ENCODE measurements at regions not wholly inside any gene's neighbourhood (a gene's known extent, or its start where the extent isn't known, plus 50 kb on each side); places are given as distances from the start of the nearest gene placed in this dataset.

GRCh38 chr2:204445149-204445548 is 100.1 kb upstream of the PARD3B start:
- DNase-seq = no peak

GRCh38 chr2:204447722-204448121 is 97.6 kb upstream of the PARD3B start:
- no peak for DNase-seq

GRCh38 chr2:204449977-204450376 is 95.3 kb upstream of the PARD3B start:
- no peak for DNase-seq

- DNase-seq = no peak
Measured at GRCh38 chr2:204451766-204452165, 93.5 kb upstream of the PARD3B start.

GRCh38 chr2:204452464-204453023 is 92.7 kb upstream of the PARD3B start:
- DNase-seq = no peak

GRCh38 chr2:204453730-204454167 is 91.5 kb upstream of the PARD3B start:
- no peak for DNase-seq

GRCh38 chr2:204454672-204455380 is 90.4 kb upstream of the PARD3B start:
- DNase-seq = no peak

- DNase-seq = no peak
Measured at GRCh38 chr2:204468746-204469429, 76.4 kb upstream of the PARD3B start.

- DNase-seq = no peak
Measured at GRCh38 chr2:204470178-204470620, 75.1 kb upstream of the PARD3B start.

- no peak for DNase-seq
Measured at GRCh38 chr2:204470621-204471196, 74.6 kb upstream of the PARD3B start.

- DNase-seq = no peak
Measured at GRCh38 chr2:204472375-204472774, 72.9 kb upstream of the PARD3B start.

- DNase-seq = no peak
Measured at GRCh38 chr2:204473224-204473623, 72.1 kb upstream of the PARD3B start.

GRCh38 chr2:204475399-204475798 is 69.9 kb upstream of the PARD3B start:
- DNase-seq = no peak

GRCh38 chr2:204477358-204477950 is 67.8 kb upstream of the PARD3B start:
- DNase-seq = no peak

GRCh38 chr2:204479557-204479956 is 65.7 kb upstream of the PARD3B start:
- no peak for DNase-seq

- DNase-seq = no peak
Measured at GRCh38 chr2:204480676-204481075, 64.6 kb upstream of the PARD3B start.

GRCh38 chr2:204483608-204484081 is 61.6 kb upstream of the PARD3B start:
- DNase-seq = peak; percentile 34

GRCh38 chr2:204486321-204486720 is 59.0 kb upstream of the PARD3B start:
- DNase-seq = no peak

- no peak for DNase-seq
Measured at GRCh38 chr2:204486805-204487204, 58.5 kb upstream of the PARD3B start.

GRCh38 chr2:204487447-204488229 is 57.6 kb upstream of the PARD3B start:
- DNase-seq = no peak

GRCh38 chr2:204491528-204491927 is 53.7 kb upstream of the PARD3B start:
- DNase-seq = peak; percentile 18

GRCh38 chr2:204492417-204492816 is 52.9 kb upstream of the PARD3B start:
- no peak for DNase-seq

All from NCI-H1436 (cell line).